ENCODE measurements at regions not wholly inside any gene's neighbourhood (a gene's known extent, or its start where the extent isn't known, plus 50 kb on each side); places are given as distances from the start of the nearest gene placed in this dataset.
"Not testable (repeated sequence)": the region's sequence is repeated elsewhere in the genome, so short reads cannot be mapped to it uniquely, and the experiment has no call there.

- DNase-seq: no peak
Observed at GRCh38 chr20:53657279-53657678, 63.6 kb upstream of the ZNF217 start.

- DNase-seq: no peak
Observed at GRCh38 chr20:53656293-53657202, 62.9 kb upstream of the ZNF217 start.

GRCh38 chr20:53655625-53656292, 62.1 kb upstream of the ZNF217 start:
- DNase-seq: no peak

GRCh38 chr20:53654932-53655624, 61.4 kb upstream of the ZNF217 start:
- no peak for DNase-seq

- not testable (repeated sequence) for DNase-seq
Observed at GRCh38 chr20:53654521-53654920, 60.9 kb upstream of the ZNF217 start.

- no peak for DNase-seq
Observed at GRCh38 chr20:53652859-53653517, 59.3 kb upstream of the ZNF217 start.

GRCh38 chr20:53652090-53652858, 58.6 kb upstream of the ZNF217 start:
- DNase-seq: no peak

GRCh38 chr20:53649493-53649892, 55.9 kb upstream of the ZNF217 start:
- DNase-seq: not testable (repeated sequence)

GRCh38 chr20:53647286-53647821, 53.7 kb upstream of the ZNF217 start:
- no peak for DNase-seq

GRCh38 chr20:53646550-53646949, 52.9 kb upstream of the ZNF217 start:
- DNase-seq: no peak

- no peak for DNase-seq
Observed at GRCh38 chr20:53645582-53645897, 51.9 kb upstream of the ZNF217 start.

- not testable (repeated sequence) for DNase-seq
Observed at GRCh38 chr20:53644108-53644507, 50.5 kb upstream of the ZNF217 start.

Measured in activated CD4-positive, alpha-beta T cell treated with anti-CD3 and anti-CD28 coated beads, Interleukin-2, amount 50 U/mL, for 4 hours (primary cell).